Heart left ventricle (tissue), 16 donors: ENCODE measurements at regions not wholly inside any gene's neighbourhood (a gene's known extent, or its start where the extent isn't known, plus 50 kb on each side); places are given as distances from the start of the nearest gene placed in this dataset.

Experiments used
- ATAC-seq, 4 donors: fragments of 200-7000 bp; cut with Tn5 transposase; one replicate each; pipeline ENCODE4 v1.9.1; 2020 to 2022; ENCODE audit warnings: moderate library complexity in 4 of 4, mild to moderate bottlenecking in 3 of 4, moderate number of reproducible peaks in 1 of 4
- DNase-seq, 5 donors: peaks; one replicate each; pipeline ENCODE4 v3.0.0-alpha.2; 2020
- H3K27ac ChIP-seq, 12 donors: fragments of 200-600 bp; sonication (generic) in 4 of 12; one replicate each; pipeline versions ENCODE4 v1.5.0 to v1.8.0; 2016 to 2022; ENCODE audit warnings: mild to moderate bottlenecking in 2 of 12
- H3K27me3 ChIP-seq, 9 donors: fragments of 200-600 bp; sonication (generic) in 2 of 9; one replicate each; pipeline versions ENCODE4 v1.5.1 to v1.8.0; 2016 to 2022; ENCODE audit warnings: mild to moderate bottlenecking in 3 of 9
- H3K36me3 ChIP-seq, 9 donors: fragments of 200-600 bp; sonication (generic) in 2 of 9; one replicate each; pipeline versions ENCODE4 v1.5.0 to v1.8.0; 2018 to 2022; ENCODE audit warnings: mild to moderate bottlenecking in 2 of 9
- H3K4me1 ChIP-seq, 12 donors: fragments of 200-600 bp; sonication (generic) in 4 of 12; one replicate each; pipeline versions ENCODE4 v1.5.0 to v1.8.0; 2016 to 2022; ENCODE audit warnings: mild to moderate bottlenecking in 3 of 12
- H3K4me3 ChIP-seq, 12 donors: fragments of 200-600 bp; sonication (generic) in 4 of 12; one replicate each; pipeline versions ENCODE4 v1.5.0 to v1.8.0; 2017 to 2022; ENCODE audit warnings: mild to moderate bottlenecking in 9 of 12, moderate library complexity in 4 of 12
- H3K9me3 ChIP-seq, 12 donors: fragments of 200-600 bp; sonication (generic) in 4 of 12; one replicate each; pipeline versions ENCODE4 v1.5.0 to v1.8.0; 2016 to 2022; ENCODE audit warnings: mild to moderate bottlenecking in 1 of 12
- POLR2A ChIP-seq, 2 donors: fragments of 450-650 bp; IDR thresholded peaks; one replicate each; pipeline ENCODE4 v1.6.1; 2017; ENCODE audit warnings: antibody characterized with exemption in 2 of 2, mild to moderate bottlenecking in 2 of 2, moderate library complexity in 2 of 2
- WGBS, 4 donors: extraction: QIAGEN DNeasy Blood & Tissue Kit in 2 of 4; methylation state at CpG; one replicate each; pipeline versions ENCODE4 v1.1.5 to v1.1.7; 2013 to 2018; 5-methylcytosine and 5-hydroxymethylcytosine counted together
- intact Hi-C, 10 donors: fragments of 100-400 bp; cut with DNase I; formaldehyde crosslinking; loops; one replicate each; pipeline versions ENCODE4 v1.11.1 to v1.14.2; 2022
- TF ChIP-seq, protein P1 (sequence below), 12 donors: fragments of 200-600 bp; sonication (generic) in 4 of 12; IDR thresholded peaks; one replicate each; pipeline versions ENCODE4 v1.5.0 to v1.8.0; 2018 to 2022; ENCODE audit warnings: antibody characterized with exemption in 12 of 12, mild to moderate bottlenecking in 5 of 12
- donor health status: ischemic (EF 13 %, LVEDD 7.1; RV severe dilation, severe dysfunction).
- donor health status: healthy with polysubstance abuse.
- donor health status: DM: no; HTN: yes; CAD: no.
- donor health status: DM: no; HTN: no; CAD: no.
- donor health status: ischemic (EF 25% LVEDD 6.9; RV normal size, moderate dysfunction).
- donor health status: ischemic (EF 25% LVEDD 5.7; RV mildly dilated, moderate dysfunction).
- donor health status: healthy.
- donor health status: DM: yes; HTN: yes; CAD: no.
- donor health status: ischemic (EF 35%, LVEDD 5.7; RV mildly dilated, moderate dysfunction).
- donor health status: nonischemic (EF 11% LVEDD 7.7; RV severe dilation, severe dysfunction).
- donor health status: DM: yes; HTN: yes; CAD: no.
- donor health status: PGD.
- donor health status: ischemic (EF 29% LVEDD 5.4; RV normal size, mild dysfunction).
- donor health status: nonischemic (EF 23%, LVEDD 6.1; RV moderate dilation, normal function).

DNA sequence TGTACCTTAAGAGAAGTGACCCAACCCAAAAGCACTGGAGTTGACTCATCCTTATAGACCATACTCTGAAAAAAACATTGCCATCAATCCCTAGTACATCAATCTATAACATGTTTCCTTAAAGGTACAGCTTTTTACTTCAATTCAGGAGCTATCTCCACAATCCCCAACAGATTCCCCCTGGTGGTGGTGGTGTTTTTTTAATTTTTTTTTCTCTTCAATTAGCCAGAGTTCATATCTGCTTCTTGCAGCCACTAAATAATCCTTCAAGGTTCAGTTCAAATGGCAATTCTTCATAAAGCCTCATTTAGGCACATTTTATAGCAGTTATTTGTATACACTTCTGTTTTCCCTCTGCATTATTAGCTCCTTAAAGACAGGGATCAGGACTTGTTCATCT lies 60.7 kb upstream of the KDR start:
- no peak for ATAC-seq
- peaks cover 0 to 13% (median 1%) of the 10 kb centered on the region in 12 donors for H3K9me3 ChIP-seq
- intact Hi-C loops: loop anchor here in 6 of 10 donors (5.0 to 10.0 kb wide), 5 partner anchors 126 to 181 kb away; no protein-coding TSS in a partner anchor
- H3K4me3 ChIP-seq: no peak overlapping the region
- H3K27me3 ChIP-seq: no peaks in the 10 kb centered on the region
- no peaks in the 10 kb centered on the region for H3K36me3 ChIP-seq
- no peak for TF ChIP-seq POLR2A (IDR thresholded peaks at IDR 0.05)
- TF ChIP-seq, protein P1, sequence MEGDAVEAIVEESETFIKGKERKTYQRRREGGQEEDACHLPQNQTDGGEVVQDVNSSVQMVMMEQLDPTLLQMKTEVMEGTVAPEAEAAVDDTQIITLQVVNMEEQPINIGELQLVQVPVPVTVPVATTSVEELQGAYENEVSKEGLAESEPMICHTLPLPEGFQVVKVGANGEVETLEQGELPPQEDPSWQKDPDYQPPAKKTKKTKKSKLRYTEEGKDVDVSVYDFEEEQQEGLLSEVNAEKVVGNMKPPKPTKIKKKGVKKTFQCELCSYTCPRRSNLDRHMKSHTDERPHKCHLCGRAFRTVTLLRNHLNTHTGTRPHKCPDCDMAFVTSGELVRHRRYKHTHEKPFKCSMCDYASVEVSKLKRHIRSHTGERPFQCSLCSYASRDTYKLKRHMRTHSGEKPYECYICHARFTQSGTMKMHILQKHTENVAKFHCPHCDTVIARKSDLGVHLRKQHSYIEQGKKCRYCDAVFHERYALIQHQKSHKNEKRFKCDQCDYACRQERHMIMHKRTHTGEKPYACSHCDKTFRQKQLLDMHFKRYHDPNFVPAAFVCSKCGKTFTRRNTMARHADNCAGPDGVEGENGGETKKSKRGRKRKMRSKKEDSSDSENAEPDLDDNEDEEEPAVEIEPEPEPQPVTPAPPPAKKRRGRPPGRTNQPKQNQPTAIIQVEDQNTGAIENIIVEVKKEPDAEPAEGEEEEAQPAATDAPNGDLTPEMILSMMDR (IDR thresholded peaks at IDR 0.05): peak in 2 of 12 donors; percentile 10 to 18
- no peak for DNase-seq
- peaks cover 0 to 36% (median 19%) of the 10 kb centered on the region in 12 donors for H3K4me1 ChIP-seq
- peak overlapping the region in 8 of 12 donors; percentile 14 to 60 (median 36) for H3K27ac ChIP-seq

DNA sequence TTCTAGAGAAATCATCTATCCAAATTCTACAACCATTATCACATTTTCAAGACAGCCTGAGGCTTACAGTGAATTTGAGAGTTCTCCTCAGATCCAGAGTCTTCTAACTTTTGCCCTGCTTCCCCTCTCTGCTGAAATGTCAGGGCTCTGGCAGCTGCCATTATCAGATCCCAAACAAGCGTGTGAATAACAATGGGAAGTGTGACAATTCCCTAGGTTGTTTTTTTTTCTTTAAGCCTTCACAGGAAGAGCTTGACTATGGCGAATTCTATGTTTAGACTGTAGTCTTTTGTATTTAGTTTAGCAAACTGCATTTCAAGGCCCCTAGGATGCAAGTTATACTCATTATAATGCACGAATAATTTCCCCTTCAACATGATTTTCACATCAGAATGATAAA lies 61.3 kb upstream of the KDR start:
- Histone ChIP-seq H3K4me3 (no peak overlapping the region), H3K27ac (peak overlapping the region in 8 of 12 donors; percentile 20 to 62 (median 46)), H3K27me3 (no peaks in the 10 kb centered on the region), H3K36me3 (no peaks in the 10 kb centered on the region), H3K9me3 (peaks cover 0 to 19% (median 1%) of the 10 kb centered on the region in 12 donors), H3K4me1 (peaks cover 0 to 31% (median 17%) of the 10 kb centered on the region in 12 donors)
- WGBS, 4 donors: 22 to 46% (median 33%) methylated on average over 3 of the region's 3 CpGs
- DNase-seq (no peak), ATAC-seq (peak in 1 of 4 donors; percentile 75)
- TF ChIP-seq, protein P1 (IDR thresholded peaks at IDR 0.05): no peak
- TF ChIP-seq POLR2A (IDR thresholded peaks at IDR 0.05): no peak
- intact Hi-C loops: loop anchor here in 6 of 10 donors (5.0 to 10.0 kb wide), 5 partner anchors 126 to 182 kb away; no protein-coding TSS in a partner anchor

DNA sequence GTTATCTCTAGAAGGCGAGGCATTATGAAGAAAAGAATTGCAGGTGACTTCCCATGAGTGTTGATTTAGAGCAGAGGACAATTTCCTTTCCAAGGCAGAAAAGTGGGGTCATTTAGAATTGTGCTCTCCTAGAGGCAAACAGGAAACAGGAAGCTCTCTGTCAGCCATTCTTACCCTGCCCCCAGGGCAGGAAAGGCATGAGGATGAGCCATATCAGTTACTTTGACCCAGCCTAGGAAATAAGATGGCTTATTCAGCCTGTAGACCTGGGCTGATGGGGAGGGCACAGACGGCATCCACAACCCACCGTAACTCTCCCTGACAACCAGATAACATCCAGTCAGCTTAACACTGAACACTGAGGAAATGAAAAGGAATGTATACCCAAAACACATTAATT lies 88.8 kb upstream of the KDR start:
- Histone ChIP-seq H3K27me3 (no peaks in the 10 kb centered on the region), H3K9me3 (peaks cover 0 to 10% (median 0%) of the 10 kb centered on the region in 12 donors), H3K36me3 (no peaks in the 10 kb centered on the region), H3K4me1 (peaks cover 0 to 6% (median 0%) of the 10 kb centered on the region in 12 donors), H3K27ac (peak overlapping the region in 3 of 12 donors; percentile 4 to 23 (median 7)), H3K4me3 (no peak overlapping the region)
- no peak for DNase-seq
- 48 to 53% (median 50%) methylated on average over 3 of the region's 3 CpGs for WGBS, 4 donors
- intact Hi-C loops: no loop called here
- no peak for TF ChIP-seq POLR2A (IDR thresholded peaks at IDR 0.05)
- TF ChIP-seq, protein P1 (IDR thresholded peaks at IDR 0.05): no peak
- ATAC-seq: peak in 3 of 4 donors; percentile 46 to 62 (median 56)

DNA sequence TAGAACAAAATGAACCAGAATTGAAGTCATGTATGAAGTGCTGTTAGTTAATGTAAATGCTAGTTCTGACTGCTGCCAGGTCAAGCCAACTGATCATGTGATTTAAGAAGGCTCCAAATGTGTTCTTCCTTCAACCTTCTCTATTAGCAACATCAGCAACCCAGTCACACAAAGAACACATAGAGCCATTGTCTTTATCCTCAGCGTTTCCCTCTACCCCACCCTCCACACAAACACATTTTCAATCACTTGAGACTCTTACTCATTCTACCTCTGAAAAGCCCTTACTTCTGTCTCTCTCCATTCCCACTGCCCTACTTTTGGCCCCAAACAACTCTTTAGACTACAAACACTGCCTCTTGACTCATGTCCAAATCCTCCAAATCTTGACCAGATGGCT lies 89.7 kb upstream of the KDR start:
- intact Hi-C loops: no loop called here
- Histone ChIP-seq H3K9me3 (peaks cover 0 to 3% (median 0%) of the 10 kb centered on the region in 12 donors), H3K27me3 (no peaks in the 10 kb centered on the region), H3K36me3 (no peaks in the 10 kb centered on the region), H3K4me3 (no peak overlapping the region), H3K4me1 (peaks cover 0 to 6% (median 0%) of the 10 kb centered on the region in 12 donors), H3K27ac (no peak overlapping the region)
- ATAC-seq (no peak), DNase-seq (no peak)
- WGBS, 4 donors: 56 to 71% (median 66%) methylated on average over 1 of the region's 1 CpG
- no peak for TF ChIP-seq POLR2A (IDR thresholded peaks at IDR 0.05)
- TF ChIP-seq, protein P1 (IDR thresholded peaks at IDR 0.05): no peak
